ENCODE measurements at regions not wholly inside any gene's neighbourhood (a gene's known extent, or its start where the extent isn't known, plus 50 kb on each side); places are given as distances from the start of the nearest gene placed in this dataset.
"Not testable (repeated sequence)": the region's sequence is repeated elsewhere in the genome, so short reads cannot be mapped to it uniquely, and the experiment has no call there.

DNA sequence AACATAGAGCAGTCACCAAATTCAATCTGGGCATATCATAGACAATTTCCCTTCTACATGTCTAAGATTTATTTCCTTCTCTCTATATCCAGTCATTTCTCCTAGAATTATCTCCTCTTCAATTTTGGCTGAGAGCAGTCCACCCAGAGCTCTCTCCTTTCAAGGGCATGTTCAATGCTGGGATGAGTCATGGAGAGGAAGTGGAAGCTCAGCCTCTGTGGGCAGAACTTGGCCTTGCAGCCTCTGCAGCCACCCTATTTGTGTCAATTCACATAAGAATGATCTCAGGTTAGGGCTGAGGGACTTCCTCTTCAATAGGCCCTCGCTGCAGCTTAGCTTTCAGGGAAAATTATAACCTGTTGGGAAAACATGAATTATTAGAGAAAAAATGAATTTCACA lies 560.8 kb downstream of the POM121L12 start:
- DNase-seq, result peak; percentile 5

DNA sequence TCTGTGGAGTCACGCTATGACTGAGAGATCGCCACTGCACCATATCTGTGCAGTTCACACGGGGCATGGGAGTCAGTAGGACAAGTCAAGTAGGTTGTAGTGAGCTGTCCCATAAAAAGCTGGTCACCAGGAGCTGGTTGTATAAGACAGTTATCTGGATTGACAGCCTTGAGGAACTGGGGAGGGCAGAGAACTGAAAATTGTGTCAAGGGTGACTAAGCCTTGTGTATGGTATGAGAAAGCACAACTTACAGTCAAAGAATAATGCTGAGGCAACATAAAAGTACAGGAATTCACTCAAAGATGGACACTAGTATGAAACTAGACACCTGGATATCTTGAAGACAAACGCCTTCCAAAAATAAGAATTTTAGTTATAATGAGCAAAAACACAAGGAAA lies 564.9 kb downstream of the POM121L12 start:
- DNase-seq, result no peak

- no peak for DNase-seq
These were observed 567.5 kb downstream of the POM121L12 start for GRCh38 chr7:53602817-53603418.

DNA sequence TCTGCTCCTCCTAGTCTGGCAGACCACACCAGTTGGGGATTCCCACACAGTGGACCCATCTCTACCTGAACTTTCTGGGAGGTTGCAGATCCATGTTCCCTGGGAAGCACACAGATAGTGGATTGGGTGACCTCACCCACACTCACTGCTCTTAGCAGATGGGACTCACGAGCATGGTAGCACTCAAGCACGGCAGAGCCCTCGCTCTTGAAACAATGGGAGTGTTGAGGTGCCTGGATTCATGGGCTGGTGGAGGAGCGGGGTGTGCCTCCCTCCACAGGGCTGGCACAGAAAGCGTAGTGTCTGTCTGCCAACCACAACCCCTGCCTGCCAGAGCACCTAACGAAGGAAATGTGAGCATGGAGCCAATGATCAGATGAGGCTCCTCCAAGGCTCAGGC lies 568.0 kb downstream of the POM121L12 start:
- DNase-seq, result no peak

- DNase-seq, result no peak
These were observed 568.8 kb downstream of the POM121L12 start for GRCh38 chr7:53604201-53604600.

GRCh38 chr7:53607961-53608360 lies 572.5 kb downstream of the POM121L12 start:
- no peak for DNase-seq

- no peak for DNase-seq
These were observed 573.8 kb downstream of the POM121L12 start for GRCh38 chr7:53609185-53609584.

DNA sequence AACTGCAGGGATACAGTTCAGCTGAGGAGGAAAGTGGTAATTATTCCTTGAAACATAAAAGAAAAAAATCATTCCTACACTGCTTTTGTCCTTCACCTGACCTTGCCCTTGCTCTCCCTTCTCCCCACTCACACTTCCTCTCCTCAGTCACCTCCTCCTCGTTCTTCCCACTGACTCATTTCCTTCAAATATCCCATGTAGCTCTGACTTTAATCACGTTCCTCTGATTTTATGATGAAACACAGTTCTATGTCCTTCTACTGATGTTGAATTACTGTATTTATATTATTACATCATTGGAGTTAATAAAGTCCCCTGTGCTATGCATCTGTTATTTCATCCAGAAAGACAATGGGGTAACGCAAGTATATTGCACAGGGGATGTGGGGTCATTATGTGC lies 575.6 kb downstream of the POM121L12 start:
- DNase-seq, result no peak

DNA sequence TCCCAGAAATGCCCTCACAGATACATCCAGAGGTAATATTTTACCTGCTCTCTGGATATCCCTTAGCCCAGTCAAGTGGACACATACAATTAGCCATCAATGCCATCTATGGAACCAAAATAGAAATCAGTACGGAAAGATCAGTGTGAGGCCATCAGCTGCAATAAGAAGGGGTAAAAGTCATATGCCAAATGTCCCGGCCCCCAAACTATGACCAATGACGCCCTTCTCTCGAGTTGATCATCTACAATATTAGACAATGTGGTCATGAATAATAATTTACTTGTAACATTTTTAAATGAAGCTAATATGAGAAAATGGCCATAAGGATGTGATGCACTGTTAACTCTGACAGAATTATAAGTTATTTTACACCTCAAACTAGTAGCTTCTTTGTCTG lies 588.9 kb downstream of the POM121L12 start:
- DNase-seq, result no peak

GRCh38 chr7:53628775-53629174 lies 593.3 kb downstream of the POM121L12 start:
- no peak for DNase-seq

GRCh38 chr7:53635251-53635650 lies 599.8 kb downstream of the POM121L12 start:
- DNase-seq, result not testable (repeated sequence)

DNA sequence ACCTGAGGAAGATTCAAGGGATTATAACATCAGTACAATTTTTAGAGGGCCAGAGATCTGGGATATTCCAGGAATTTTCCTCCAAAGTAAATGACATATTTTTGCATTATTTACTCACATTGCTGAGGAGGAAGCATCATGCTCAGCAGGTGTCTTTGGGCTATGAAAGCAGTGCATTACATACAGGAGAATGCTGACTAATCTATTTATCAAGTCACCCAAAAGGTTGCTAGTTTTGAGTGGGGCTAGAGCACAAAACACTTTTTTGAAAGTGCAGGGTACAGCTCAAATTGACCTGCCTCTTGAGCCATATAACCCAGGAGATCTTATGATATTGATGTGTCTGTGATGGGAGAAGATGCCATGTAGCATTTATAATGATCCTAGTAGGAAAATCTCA lies 603.1 kb downstream of the POM121L12 start:
- DNase-seq, result no peak

GRCh38 chr7:53641091-53641490 lies 605.7 kb downstream of the POM121L12 start:
- no peak for DNase-seq

DNA sequence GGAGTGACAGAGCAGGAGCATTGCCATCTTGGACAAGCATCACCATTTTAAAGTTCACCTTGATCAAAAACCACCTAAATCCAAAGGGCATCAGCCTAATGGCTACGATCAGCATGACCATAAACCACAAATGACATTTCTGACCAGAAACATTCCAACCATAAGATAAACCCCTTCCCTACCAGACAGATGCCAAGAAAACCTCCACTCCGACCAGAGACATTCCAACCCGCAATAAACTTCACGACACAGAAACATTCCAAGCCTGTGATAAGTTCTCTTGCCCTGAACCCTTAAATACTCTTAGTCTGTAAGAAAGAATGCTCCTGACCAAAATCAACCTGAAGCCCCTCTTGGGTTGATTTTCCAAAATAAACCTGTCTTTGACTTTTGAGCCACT lies 606.9 kb downstream of the POM121L12 start:
- DNase-seq, result peak; percentile 18

DNA sequence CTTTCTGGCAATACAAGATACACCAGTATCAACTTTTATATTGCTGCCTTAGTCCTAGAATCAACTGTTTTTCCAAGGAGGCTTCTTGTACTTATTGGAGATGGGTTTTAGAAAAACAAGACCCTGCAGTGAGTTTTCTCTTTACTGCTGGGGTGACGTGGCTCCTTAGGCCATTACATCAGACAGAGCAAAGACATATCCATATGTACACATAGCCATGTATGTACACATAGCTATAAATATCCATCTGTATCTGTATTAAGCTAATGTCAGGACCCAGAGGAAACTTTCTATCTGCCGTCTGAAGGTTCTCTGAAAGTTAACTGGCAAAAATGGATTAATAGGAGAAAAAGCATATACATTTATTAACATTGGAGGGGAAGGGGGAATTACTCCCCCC lies 607.4 kb downstream of the POM121L12 start:
- no peak for DNase-seq

- peak; percentile 1 for DNase-seq
These were observed 621.4 kb downstream of the POM121L12 start for GRCh38 chr7:53656881-53657280.

- DNase-seq, result no peak
These were observed 622.2 kb downstream of the POM121L12 start for GRCh38 chr7:53657586-53657985.

GRCh38 chr7:53658951-53659350 lies 623.5 kb downstream of the POM121L12 start:
- no peak for DNase-seq

- no peak for DNase-seq
These were observed 626.3 kb downstream of the POM121L12 start for GRCh38 chr7:53661645-53662217.

DNA sequence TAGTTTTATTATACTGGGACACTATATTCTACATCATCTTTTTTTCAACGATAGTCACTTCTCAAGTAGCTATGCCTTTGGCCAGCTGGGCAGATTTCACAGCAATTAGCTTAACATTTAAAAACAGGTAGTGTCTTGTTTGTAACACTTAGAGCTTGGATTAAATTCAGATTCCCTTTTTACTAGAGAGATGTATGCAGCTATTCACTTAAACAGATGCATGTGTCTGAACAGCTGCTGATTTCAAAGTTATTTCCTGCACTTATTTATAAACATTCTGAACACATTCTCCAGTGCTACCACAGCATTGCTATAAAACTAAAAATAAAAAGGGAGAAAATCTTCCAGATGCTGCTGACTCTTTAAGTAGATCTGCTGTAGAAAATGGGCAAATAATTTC lies 637.2 kb downstream of the POM121L12 start:
- no peak for DNase-seq

GRCh38 chr7:53675835-53676234 lies 640.4 kb downstream of the POM121L12 start:
- DNase-seq, result no peak

- no peak for DNase-seq
These were observed 649.3 kb downstream of the POM121L12 start for GRCh38 chr7:53684693-53685092.

DNA sequence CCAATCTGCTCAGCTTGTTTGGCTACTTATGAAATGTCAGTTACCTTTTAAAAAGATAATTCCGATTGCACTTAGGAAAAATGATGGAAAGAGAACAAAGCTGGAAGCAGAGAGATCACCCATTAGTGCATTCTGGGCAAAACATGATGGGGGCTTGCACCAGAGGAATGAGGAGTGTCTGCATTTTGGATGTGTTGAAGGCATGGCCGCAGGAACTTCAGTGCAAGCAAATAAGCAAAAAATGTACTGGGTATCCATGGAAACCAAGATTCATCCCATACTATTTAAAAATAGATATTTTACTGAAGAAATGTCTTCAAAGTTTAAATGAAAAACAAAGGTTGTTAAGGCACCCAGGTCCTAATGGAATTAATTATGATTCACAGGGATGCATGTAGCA lies 655.0 kb downstream of the POM121L12 start:
- DNase-seq, result no peak

GRCh38 chr7:53697913-53698312 lies 662.5 kb downstream of the POM121L12 start:
- DNase-seq, result no peak

DNA sequence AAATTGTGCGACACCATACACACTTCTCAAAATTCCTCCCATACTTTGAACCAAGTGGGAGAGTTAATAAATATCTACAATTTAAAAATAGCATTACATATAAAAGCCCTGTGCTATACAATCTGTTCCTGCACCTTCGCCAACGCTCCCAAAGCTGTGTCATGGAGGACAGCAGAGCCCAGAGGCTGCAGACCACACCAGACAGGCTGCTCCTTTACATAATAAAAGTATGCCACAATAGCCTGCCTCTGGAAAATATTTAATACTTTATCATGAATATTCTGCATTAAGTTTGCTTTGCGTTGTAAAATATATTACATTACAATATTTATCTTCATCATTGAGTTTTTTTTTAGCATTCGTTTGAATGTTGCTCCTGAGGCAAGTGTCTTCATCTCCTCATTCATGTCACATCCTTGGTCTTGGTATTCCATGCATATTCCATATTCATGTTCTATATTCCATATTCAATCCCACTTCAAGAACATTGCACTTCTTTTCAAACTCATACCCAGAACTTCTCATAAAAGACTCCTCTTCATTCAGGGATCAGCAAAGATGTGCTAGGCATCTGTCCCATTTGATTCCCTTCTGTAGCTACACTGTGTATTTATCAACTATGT lies 663.9 kb downstream of the POM121L12 start:
- no peak for DNase-seq
